ENCODE measurements at regions not wholly inside any gene's neighbourhood (a gene's known extent, or its start where the extent isn't known, plus 50 kb on each side); places are given as distances from the start of the nearest gene placed in this dataset.

DNA sequence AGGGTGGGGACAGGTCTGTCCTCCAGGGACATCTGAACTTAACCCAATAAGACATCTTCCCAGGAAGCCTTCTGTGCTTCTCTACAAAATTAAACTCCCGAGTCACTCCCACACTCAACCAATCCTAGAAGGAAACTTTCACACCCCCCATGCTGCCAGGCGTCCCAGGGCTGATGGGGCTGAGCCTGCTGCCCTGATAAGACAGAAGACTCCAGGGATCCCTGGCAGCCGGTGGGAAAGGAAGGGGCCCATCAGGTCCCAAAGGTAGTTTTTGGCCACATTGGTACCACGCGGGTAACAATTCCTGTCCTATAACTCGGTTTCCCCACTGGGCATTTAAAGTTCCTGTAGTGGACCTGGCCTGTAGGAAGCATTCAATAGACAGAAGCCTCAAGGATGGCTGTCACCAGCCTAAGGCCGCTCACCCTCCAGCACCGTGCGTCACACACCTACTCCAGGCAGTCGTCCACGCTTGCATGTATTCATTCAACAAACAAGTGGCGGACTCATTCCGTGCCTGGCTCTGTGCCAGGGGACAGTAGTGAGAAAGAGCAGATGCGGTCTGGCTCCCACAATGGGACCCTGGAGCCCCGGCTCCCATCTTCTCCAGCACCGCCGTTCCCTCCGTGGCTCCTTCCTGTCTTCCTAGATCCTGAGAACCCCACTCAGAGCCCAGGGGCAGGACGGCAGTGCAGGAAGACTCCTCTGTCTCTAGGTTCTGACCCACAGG lies 465.2 kb downstream of the NPHP4 start:
- no peak for DNase-seq (ENCODE audit: low read depth)

DNA sequence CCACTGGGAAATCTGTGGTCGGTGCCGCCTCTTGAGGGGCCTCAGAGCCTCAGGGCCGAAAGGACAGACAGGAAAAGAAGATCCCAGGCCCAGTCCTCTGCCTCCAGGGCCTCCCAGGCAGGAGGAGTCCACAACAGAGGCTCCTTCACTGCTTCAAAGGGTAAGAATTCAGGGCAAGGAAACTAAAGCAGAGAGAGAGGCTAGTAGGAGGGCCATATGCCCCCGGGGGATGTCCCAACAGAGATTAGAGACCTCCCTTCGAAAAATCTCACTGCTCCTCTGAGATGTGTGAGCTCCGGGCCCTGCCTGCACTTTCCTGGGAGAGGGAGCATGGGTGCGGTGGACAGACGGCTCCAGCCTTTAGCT lies 465.9 kb downstream of the NPHP4 start:
- DNase-seq (ENCODE audit: low read depth), result no peak

DNA sequence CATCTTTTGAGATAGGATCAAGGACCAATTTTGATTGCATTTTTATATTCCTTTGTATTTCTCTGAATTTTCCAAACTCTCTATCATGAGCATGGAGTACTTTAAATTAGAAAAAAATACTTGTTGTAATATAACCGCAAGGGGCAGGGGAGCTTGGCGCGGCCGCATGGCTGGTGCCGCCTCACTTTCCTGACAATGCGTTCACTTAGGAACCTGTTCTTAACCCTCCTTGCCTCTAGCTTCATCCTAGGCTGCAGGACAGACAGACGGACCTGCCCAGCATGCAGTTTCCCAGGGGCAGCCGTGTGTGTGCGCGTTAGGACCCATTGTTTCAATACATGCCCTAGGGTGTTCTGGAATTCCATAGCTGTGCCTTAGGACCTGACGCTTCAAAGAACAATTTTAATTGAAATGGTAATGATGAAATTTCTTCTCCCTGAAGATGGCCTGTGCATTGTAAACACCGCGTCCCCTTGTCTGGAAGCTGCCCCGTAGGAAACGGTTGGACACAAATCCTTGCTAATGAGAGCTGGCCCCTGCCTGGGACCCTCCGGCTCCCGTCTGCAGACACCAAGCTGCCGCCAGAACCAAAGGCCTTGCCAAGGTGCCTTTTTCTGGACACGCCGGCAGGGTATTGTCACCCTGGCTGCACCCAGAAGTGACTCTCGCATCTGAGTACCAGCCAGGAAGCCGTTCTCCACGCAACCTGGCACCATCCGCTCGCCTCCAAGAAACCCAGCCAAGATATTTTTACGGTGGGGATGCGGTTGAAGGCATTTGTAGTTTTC lies 466.4 kb downstream of the NPHP4 start:
- no peak for DNase-seq (ENCODE audit: low read depth)

DNA sequence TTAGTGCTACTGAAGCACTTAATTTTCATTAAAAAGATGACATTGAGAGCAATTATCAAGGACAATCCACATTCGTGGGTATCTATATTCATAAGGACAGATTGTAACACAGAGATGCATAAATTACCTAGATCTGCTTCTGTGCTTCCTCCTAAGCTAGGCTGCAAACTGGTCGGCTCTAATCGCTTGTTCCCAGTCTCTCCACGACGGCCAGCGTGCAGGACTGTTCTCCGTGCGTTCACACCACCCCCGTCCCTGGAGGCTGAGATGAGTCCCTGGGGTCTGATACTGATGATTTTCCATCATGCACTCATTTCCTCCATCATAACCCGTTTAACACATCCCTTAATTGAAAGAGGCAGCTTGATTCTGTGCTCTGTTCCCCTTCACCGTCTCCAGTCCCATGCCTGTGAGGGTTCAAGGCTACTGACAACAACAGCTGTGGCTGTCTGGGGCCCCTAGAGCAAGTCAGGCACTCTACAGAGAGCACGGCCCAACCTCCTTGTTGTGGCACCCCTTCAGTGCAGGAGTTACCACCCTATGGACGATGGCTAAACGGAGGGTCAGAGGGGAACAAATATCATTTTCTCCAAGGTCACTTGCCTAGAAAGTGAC lies 469.6 kb downstream of the NPHP4 start:
- DNase-seq (ENCODE audit: low read depth), result no peak

DNA sequence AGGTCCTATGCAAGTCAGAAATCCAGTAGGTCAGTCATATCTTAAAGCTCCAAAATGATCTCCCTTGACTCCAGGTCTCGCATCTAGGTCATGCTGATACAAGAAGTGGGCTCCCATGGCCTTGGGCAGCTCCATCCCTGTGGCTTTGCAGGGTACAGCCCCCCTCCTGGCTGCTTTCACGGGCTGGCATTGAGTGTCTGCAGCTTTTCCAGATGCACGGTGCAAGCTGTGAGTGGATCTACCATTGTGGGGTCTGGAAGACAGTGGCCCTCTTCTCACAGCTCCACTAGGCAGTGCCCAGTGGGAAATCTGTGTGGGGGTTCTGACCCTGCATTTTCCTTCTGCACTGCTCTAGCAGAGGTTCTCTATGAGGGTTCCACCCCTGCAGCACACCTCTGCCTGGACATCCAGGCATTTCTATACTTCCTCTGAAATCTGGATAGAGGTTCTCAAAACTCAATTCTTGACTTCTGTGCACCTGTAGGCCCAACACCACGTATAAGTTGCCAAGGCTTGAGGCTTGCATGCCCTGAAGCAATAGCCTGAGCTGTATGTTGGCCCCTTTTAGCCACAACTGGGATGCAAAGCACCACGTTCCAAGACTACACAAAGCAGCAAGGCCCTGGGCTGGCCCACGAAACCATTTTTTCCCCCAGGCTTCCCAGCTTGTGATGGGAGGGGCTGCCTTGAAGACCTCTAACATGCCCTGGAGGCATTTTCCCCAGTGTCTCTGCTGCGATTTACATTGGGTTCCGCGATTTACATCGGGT lies 472.7 kb downstream of the NPHP4 start:
- DNase-seq (ENCODE audit: low read depth), result no peak

DNA sequence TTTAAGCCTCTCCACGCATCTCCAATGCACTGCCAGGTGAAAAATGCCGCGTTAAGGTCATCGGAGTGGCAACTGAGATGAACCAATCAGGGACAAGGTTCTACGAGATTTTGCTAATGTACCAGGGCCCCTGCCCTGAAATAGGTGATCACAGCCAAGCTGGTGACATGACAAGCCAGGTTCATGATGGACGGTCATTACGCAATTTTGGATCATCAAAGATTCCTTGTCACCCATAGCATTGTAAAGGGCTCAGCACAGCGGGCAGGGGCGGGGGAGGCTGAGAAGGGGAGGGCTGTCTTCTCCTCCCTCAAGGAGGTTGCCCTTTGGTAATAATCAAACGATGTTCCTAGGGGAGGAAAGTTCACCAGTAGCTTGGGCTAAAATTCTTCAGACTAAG lies 475.5 kb downstream of the NPHP4 start:
- DNase-seq (ENCODE audit: low read depth), result no peak

DNA sequence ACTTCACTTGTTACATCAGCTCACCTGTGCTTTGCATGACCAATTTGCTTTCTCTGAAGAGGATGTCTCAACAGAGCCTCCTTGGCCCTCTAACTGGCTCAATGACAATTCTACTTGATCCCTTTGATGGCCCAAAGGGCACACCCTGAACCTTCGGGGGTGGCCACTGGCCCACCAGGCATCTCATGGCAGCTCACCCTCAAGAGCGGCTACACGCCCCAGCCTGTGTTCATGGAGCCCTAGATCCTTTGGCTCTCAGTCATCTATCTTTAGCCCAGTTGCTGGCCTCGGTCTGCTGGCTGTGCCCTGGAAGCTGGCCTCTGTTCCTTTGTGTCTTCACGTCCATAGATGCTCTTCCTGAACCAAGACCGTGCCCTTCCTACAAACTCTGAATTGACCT lies 476.7 kb downstream of the NPHP4 start:
- DNase-seq (ENCODE audit: low read depth), result no peak

DNA sequence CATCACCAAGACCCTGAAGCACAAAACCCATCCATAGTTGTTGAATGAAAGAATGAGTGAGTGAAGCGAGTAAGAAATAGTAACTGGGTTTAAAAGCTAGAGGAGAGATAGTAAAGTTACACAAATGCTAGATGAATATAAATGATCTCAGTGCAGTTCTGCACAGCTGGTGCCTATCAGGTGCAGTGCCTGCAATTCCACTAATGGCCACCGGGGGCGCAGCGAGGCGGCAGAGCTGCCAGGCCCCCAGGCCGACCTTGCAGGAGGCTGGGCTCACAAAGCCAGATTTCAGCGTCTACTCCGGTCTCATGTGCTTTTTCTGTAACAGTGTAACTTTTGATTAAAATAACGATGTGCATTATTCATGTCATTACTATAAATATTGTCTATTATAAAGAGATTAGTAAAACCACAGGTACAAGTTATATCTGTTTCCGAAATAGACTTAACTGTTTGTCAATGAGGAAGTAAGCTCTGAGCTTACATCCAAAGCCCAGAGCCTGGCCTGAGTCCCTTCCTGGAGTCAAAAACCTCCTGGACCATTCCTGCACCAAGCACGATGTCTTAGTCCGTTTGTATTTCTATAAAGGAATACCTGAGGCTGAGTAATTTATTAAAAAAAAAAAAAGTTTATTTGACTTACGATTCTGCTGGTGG lies 477.6 kb downstream of the NPHP4 start:
- DNase-seq (ENCODE audit: low read depth), result peak; percentile 8

DNA sequence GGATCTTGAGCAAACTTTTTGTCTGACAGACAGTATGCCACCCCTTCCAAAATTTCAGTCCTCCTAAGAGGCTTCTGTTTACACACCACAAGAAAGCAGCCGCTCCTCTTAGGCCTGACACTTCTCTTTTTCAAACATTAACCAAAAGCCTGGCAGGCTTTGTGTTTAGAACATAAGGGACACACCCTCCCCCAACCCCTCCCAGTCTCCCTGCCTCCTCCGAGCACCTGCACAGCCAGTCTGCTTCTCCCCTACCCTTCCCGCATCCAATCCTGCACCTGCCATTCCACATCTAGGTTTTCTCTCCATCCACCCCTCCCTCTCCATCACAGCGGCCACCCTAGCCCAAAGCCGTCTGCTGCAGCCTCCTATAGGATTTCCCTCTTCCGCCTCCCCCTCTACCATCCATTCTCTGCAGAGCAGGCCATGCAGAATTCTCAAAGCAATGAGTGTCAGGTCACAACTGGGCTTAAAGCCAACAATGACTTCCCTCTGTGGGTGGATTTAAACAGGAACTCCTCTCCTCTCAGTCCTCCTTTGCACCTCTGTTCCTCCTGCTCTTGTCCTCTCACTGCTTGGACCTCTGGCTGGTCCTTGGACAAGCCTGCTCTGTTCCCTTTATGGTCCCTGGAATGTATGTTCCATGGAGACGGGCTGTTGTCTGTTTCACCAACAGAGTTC lies 478.2 kb downstream of the NPHP4 start:
- no peak for DNase-seq (ENCODE audit: low read depth)

DNA sequence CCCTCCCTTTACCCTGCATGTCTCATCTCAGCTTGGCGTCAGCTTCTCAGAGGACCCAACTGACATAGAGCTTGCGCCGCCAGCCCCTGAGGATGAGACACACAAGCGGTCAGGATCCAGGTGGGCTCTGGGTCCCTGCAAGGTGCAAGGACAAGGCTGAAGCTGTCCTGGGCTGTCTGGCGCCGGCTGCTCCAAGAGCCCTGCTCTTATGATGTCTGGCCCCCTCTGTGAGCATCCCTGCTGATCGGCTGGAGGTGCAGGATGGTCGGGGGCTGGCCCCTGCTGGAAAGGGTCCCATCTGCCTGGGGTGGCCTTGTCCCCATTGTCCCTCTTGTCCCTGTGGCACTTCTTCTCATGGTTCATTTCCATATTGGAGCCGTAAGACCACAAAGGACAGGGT lies 479.0 kb downstream of the NPHP4 start:
- no peak for DNase-seq (ENCODE audit: low read depth)

DNA sequence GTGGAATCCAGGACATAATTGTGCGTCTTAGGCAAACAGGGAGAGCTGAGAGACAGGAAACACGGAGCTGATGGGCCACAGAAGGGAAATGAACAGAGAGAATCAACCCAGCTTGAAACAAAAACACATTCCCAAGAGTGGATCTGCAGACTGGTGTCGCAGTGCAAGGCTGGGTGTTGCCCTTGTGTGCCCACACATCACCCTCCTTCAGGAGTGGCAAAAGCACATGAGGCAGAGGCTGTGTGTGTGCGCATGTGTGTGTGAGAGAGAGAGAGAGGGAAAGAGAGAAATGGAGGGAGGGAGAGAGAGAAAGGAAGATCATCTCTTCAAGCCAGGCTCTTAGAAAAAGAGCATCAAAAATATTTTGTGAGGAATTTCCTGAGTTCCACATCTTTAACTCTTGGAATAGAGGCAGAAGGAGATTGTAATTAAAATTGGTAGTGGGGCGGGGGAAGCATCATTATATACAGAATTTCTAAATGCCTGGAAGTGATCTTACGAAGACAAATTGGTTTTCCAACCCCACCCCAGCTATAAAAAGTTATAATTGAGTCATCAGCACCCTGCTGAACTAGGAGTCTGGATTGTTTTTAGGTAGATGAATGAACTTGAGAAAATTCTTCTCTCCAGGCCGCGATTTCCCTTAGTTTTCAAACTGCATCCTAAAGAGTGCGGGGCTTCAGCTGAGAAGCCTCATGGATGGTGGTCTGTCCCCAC lies 480.7 kb downstream of the NPHP4 start:
- no peak for DNase-seq (ENCODE audit: low read depth)

DNA sequence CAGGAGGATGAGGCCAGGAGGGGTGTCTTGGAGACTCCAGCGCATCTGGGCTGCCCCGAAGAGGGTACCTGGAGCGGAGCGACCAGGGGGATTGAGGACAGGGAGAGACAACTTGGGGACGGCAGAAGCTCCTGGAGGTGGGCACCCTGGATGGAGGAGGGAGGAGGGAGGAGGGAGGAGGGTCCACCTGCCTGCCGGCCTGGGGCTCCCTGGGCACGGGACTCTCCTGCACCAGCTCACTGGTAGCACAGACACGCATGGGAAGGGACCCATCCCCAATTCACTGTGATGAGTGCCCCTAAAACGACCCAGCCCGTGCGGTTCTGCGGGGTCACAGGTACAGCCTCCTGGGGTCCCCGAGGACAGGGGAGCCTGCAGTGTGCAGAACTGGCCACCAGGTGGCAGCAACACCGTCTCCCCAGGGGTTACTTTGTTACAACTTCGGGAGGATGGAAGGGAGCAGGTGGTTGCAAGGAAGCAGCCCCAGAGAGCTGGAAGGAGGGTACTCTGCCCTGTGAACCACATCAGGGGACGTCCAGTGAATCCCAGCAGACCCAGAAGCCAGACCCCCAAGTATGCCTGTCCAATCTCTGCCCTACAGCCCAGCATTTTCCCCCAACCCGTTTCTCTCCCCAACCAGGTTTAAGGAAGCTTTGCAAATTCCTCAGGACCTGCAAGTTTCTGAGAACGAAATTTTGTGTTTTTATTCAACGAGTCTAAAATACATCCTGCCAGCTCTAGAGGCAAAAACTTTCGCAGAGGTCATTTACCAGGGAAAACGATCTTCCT lies 482.4 kb downstream of the NPHP4 start:
- DNase-seq (ENCODE audit: low read depth), result peak; percentile 44

DNA sequence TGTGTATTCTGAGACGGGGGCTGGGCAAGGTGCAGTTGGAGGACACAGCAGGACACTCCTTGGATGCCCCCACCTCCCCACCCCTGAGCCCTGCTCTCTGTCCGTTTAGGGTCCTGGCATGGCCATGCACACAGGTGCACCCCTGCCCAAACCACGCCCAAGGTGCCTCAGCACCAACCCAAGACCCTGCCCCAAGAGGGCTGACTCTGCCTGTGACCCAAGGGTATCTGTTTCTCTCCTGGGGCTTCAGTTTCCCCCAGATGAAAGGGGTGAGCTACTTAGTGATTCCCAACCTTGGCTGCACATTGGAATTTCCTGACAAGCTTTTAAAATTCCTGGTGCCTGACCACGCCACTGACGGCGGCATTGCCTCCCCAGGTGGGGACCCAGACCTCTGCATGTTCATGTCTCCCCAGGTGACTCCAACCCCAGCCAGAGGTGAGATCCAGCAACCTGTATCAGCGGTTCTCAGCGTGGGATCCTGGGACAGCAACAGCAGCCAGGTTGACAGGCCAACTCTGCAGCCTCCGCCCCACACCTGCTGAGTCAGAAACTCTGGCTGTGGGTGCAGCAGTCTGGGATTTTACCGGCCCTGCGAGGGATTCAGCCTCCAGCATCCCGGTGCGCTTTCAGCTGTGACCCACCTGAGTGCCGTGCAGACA lies 483.4 kb downstream of the NPHP4 start:
- DNase-seq (ENCODE audit: low read depth), result no peak

DNA sequence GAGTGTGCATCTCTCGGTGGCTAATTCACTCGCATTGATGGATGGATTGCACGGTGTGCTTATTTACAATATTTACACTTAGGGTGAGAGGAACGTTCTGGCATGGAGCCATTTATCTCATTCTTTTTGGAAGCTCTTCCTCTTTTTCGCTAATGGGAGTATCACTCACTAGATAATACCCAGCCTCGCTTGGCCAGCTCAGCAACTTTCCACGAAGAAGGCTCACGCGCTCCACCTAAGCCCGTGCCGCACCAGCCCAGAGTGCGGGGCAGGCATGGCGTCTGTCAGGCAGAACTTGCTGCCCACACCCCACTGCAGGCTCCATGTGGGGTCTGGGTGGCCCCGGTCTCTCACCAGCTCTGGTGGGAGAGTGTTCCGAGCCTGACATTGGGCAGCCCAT lies 484.9 kb downstream of the NPHP4 start:
- DNase-seq (ENCODE audit: low read depth), result no peak

DNA sequence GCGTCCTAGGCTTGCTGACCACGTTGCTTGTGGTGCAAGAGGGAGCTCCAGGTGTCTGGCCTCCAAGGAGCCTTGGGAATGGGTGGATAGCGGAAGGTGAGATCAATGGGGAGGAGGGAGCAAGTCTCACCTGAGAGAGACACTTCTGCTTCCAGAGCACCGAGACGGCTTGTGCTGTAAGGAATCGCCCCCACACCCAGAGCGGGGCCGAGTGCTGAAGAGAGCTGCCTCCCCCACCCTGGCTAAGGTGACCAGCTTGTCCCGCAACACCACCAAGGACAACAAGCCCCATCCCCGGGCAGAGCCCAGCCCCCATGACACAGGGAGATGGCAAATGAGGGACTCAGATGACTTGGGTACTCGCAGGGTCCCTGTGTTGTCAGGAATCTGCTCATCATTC lies 485.6 kb downstream of the NPHP4 start:
- DNase-seq (ENCODE audit: low read depth), result no peak

DNA sequence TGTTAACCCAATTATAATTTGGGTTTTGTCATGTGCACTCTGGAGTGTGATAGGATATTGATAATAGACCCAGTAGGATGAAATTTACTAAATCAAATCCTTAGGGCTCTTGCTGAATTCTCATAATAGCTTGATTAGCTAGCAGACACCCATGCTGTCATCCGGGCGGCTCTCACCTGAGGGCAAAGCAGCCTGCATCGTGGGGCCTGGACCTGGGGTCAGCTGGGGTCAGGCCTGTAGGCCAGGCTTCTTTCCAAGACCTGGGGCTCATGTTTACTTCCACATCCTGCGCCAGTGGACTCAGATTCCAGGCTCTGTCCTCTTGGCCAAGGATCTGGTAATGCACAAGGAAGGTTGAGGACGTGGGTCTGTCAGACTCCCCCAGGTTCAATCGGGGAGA lies 486.3 kb downstream of the NPHP4 start:
- DNase-seq (ENCODE audit: low read depth), result no peak

DNA sequence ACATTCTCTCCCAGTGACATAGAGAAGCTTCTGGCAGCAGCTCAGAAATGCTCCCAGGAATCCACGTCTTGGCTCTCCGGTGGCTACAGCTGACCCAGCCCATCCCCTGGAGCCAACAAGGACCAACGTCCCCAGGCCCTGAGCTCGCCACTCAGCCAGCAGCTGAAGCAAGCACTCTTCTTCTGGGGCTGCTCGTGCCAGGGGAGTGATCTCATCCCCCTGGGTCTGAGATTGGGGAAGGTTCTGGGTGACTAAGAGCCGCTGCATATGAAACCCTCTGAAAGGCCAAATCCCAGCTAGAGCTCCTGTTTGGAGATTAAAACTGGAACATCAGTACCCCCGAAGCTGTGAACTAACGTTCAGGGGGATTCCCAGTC lies 487.9 kb downstream of the NPHP4 start:
- no peak for DNase-seq (ENCODE audit: low read depth)

DNA sequence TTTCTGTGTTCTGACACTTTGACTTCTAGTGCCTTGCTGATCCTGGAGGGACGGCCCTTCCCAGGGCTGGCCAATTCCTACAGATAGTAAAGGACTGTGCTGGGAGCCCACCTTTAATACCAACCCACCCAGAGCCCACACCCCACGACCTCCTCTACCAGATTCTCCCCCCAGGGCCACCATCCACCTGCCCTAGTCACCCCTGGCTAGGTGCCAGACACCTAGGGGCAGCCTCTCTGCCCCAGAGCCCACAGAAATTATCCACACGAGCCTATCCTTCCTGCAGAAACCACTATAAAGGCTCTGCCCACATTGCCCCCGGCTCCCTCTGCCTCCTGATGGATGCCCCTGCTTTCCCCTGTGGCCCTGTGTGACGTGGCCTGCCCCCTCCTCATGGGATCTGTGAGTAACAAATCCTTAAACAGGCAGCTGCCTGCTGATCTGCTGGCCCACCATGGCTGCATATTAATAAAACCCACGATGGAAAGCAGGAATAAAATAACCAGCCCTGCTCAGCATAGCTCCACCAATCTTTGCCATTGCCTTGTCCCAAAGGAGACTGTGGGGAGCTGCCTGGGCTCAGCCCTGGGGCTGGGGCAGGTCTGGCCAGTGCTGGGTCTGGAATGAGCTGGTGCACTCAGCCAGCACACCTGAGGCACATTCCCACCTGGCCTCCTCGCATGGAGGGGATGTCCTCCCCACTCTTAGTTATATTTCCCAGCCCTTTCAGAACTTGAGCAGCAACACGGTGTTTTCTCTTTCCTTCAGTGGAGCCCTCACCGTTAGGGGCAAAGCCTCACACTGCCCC lies 488.5 kb downstream of the NPHP4 start:
- no peak for DNase-seq (ENCODE audit: low read depth)
